ENCODE measurements at regions not wholly inside any gene's neighbourhood (a gene's known extent, or its start where the extent isn't known, plus 50 kb on each side); places are given as distances from the start of the nearest gene placed in this dataset.

DNA sequence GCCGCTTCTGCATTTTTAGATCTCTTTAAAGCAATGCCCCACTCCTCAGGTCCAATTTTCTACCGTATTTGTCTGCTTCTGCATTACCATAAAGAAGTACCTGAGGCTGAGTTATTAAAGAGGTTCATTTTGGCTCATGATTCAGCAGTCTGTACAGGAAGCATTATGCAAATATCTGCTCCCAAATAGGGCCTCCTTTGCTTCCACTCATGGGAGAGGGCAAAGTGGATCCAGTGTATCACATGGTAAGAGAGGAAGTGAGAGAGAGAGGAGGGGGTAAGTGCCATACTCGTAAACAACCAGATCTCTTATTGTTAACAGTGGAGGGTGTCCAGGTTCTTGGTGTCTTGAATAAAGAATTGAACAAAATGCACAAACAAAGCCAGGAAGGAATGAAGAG, 316.1 kb upstream of the SEL1L start:
- no peak for DNase-seq
- intact Hi-C loops (cut with DNase I): no loop called here
- ATAC-seq (ENCODE audit: low FRiP score): no peak
- Histone ChIP-seq H3K9me3 (ENCODE audit: control insufficient read depth, low read length) (peaks cover 7% of the 10 kb centered on the region), H3K4me1 (ENCODE audit: control insufficient read depth in 1 of 2, insufficient read depth in 2 of 2, low read length in 2 of 2) (no peaks in the 10 kb centered on the region), H3K27ac (ENCODE audit: low read depth in 1 of 2, low read length in 2 of 2) (no peak overlapping the region), H3K36me3 (ENCODE audit: control insufficient read depth in 1 of 2, insufficient read depth in 2 of 2, low read length in 1 of 2) (no peaks in the 10 kb centered on the region), H3K27me3 (ENCODE audit: control insufficient read depth in 1 of 2, insufficient read depth in 2 of 2, low read length in 1 of 2) (no peaks in the 10 kb centered on the region), H3K4me3 (ENCODE audit: low read length in 2 of 2) (no peak overlapping the region)
- WGBS, 2 donors: 80 to 85% methylated on average over 3 of the region's 3 CpGs

- DNase-seq (no peak), ATAC-seq (ENCODE audit: low FRiP score) (no peak)
- intact Hi-C loops (cut with DNase I): no loop called here
- no peaks in the 10 kb centered on the region for H3K36me3 ChIP-seq (ENCODE audit: control insufficient read depth in 1 of 2, insufficient read depth in 2 of 2, low read length in 1 of 2)
- WGBS, 2 donors: 79 to 88% methylated on average over 2 of the region's 2 CpGs
- H3K9me3 ChIP-seq (ENCODE audit: control insufficient read depth, low read length): peaks cover 6% of the 10 kb centered on the region
- no peak overlapping the region for H3K4me3 ChIP-seq (ENCODE audit: low read length in 2 of 2)
- no peak overlapping the region for H3K27ac ChIP-seq (ENCODE audit: low read depth in 1 of 2, low read length in 2 of 2)
- no peaks in the 10 kb centered on the region for H3K4me1 ChIP-seq (ENCODE audit: control insufficient read depth in 1 of 2, insufficient read depth in 2 of 2, low read length in 2 of 2)
- H3K27me3 ChIP-seq (ENCODE audit: control insufficient read depth in 1 of 2, insufficient read depth in 2 of 2, low read length in 1 of 2): no peaks in the 10 kb centered on the region
These were observed 321.4 kb upstream of the SEL1L start for GRCh38 chr14:81855007-81855406.

- intact Hi-C loops (cut with DNase I): no loop called here
- no peak overlapping the region for H3K4me3 ChIP-seq (ENCODE audit: low read length in 2 of 2)
- H3K9me3 ChIP-seq (ENCODE audit: control insufficient read depth, low read length): peaks cover 6% of the 10 kb centered on the region
- no peaks in the 10 kb centered on the region for H3K4me1 ChIP-seq (ENCODE audit: control insufficient read depth in 1 of 2, insufficient read depth in 2 of 2, low read length in 2 of 2)
- no peak overlapping the region for H3K27ac ChIP-seq (ENCODE audit: low read depth in 1 of 2, low read length in 2 of 2)
- DNase-seq (no peak), ATAC-seq (ENCODE audit: low FRiP score) (no peak)
- no peaks in the 10 kb centered on the region for H3K27me3 ChIP-seq (ENCODE audit: control insufficient read depth in 1 of 2, insufficient read depth in 2 of 2, low read length in 1 of 2)
- H3K36me3 ChIP-seq (ENCODE audit: control insufficient read depth in 1 of 2, insufficient read depth in 2 of 2, low read length in 1 of 2): no peaks in the 10 kb centered on the region
- WGBS, 2 donors: 46 to 57% methylated on average over 2 of the region's 2 CpGs
These were observed 325.4 kb upstream of the SEL1L start for GRCh38 chr14:81859046-81859445.

DNA sequence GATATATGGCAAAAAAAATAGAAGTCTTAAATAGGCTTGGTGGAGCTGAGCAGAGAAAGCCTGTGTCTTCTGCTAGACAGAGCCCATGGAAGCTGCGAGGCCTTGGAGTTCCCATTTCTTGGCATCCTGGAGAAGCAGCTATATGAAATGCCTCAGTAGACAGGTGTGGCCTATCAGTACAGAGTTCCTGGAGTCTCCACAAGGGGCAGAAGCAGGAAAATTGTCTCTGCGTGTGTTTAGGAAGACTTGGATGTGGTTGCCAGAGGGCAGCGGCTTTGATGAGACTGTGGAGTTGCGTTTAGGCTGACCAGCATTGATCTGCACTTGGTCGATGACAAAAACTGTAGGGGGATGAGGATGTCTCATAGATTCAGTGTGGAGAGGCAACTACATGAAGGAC, 334.5 kb upstream of the SEL1L start:
- DNase-seq (no peak), ATAC-seq (ENCODE audit: low FRiP score) (no peak)
- H3K27me3 ChIP-seq (ENCODE audit: control insufficient read depth in 1 of 2, insufficient read depth in 2 of 2, low read length in 1 of 2): no peaks in the 10 kb centered on the region
- no peaks in the 10 kb centered on the region for H3K36me3 ChIP-seq (ENCODE audit: control insufficient read depth in 1 of 2, insufficient read depth in 2 of 2, low read length in 1 of 2)
- intact Hi-C loops (cut with DNase I): no loop called here
- 84 to 90% methylated on average over 5 of the region's 5 CpGs for WGBS, 2 donors
- H3K4me3 ChIP-seq (ENCODE audit: low read length in 2 of 2): no peak overlapping the region
- H3K9me3 ChIP-seq (ENCODE audit: control insufficient read depth, low read length): no peaks in the 10 kb centered on the region
- H3K4me1 ChIP-seq (ENCODE audit: control insufficient read depth in 1 of 2, insufficient read depth in 2 of 2, low read length in 2 of 2): no peaks in the 10 kb centered on the region
- H3K27ac ChIP-seq (ENCODE audit: low read depth in 1 of 2, low read length in 2 of 2): no peak overlapping the region

GRCh38 chr14:81871706-81872105, 338.1 kb upstream of the SEL1L start:
- H3K9me3 ChIP-seq (ENCODE audit: control insufficient read depth, low read length): peaks cover 2% of the 10 kb centered on the region
- WGBS, 2 donors: 85 to 91% methylated on average over 2 of the region's 2 CpGs

DNA sequence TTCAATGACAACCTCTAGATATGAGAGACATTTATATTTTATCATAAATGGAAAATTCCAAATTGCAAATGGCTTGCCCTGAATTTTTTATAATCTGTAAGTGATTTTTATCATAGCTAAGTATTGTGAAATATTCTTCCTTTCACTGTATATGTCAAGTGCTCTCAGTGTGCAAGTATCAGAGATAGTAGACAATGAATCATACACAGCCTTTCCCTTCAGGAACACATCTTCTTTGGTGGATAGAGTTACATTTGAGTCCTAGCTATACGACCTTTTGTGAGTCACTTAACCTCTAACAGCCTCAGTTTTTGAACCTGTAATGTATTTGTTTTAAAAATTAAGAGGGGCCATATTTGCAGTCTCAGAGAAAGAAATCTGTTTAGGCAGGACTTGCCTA, 350.7 kb upstream of the SEL1L start:
- intact Hi-C loops (cut with DNase I): no loop called here
- Histone ChIP-seq H3K4me3 (ENCODE audit: low read length in 2 of 2) (no peak overlapping the region), H3K36me3 (ENCODE audit: control insufficient read depth in 1 of 2, insufficient read depth in 2 of 2, low read length in 1 of 2) (no peaks in the 10 kb centered on the region), H3K27ac (ENCODE audit: low read depth in 1 of 2, low read length in 2 of 2) (no peak overlapping the region), H3K4me1 (ENCODE audit: control insufficient read depth in 1 of 2, insufficient read depth in 2 of 2, low read length in 2 of 2) (no peaks in the 10 kb centered on the region), H3K9me3 (ENCODE audit: control insufficient read depth, low read length) (no peaks in the 10 kb centered on the region), H3K27me3 (ENCODE audit: control insufficient read depth in 1 of 2, insufficient read depth in 2 of 2, low read length in 1 of 2) (no peaks in the 10 kb centered on the region)
- 41 to 53% methylated on average over 1 of the region's 1 CpG for WGBS, 2 donors
- no peak for ATAC-seq (ENCODE audit: low FRiP score)
- DNase-seq: no peak

More at GRCh38 chr14:81871706-81872105, 338.1 kb upstream of the SEL1L start:
- H3K4me3 ChIP-seq (ENCODE audit: low read length in 2 of 2): no peak overlapping the region
- no peak for ATAC-seq (ENCODE audit: low FRiP score)
- H3K27me3 ChIP-seq (ENCODE audit: control insufficient read depth in 1 of 2, insufficient read depth in 2 of 2, low read length in 1 of 2): no peaks in the 10 kb centered on the region
- DNase-seq: no peak
- H3K36me3 ChIP-seq (ENCODE audit: control insufficient read depth in 1 of 2, insufficient read depth in 2 of 2, low read length in 1 of 2): no peaks in the 10 kb centered on the region
- intact Hi-C loops (cut with DNase I): no loop called here
- H3K27ac ChIP-seq (ENCODE audit: low read depth in 1 of 2, low read length in 2 of 2): no peak overlapping the region
- H3K4me1 ChIP-seq (ENCODE audit: control insufficient read depth in 1 of 2, insufficient read depth in 2 of 2, low read length in 2 of 2): no peaks in the 10 kb centered on the region

- DNase-seq (no peak), ATAC-seq (ENCODE audit: low FRiP score) (no peak)
- Histone ChIP-seq H3K9me3 (ENCODE audit: control insufficient read depth, low read length) (no peaks in the 10 kb centered on the region), H3K4me1 (ENCODE audit: control insufficient read depth in 1 of 2, insufficient read depth in 2 of 2, low read length in 2 of 2) (no peaks in the 10 kb centered on the region), H3K27me3 (ENCODE audit: control insufficient read depth in 1 of 2, insufficient read depth in 2 of 2, low read length in 1 of 2) (no peaks in the 10 kb centered on the region), H3K36me3 (ENCODE audit: control insufficient read depth in 1 of 2, insufficient read depth in 2 of 2, low read length in 1 of 2) (no peaks in the 10 kb centered on the region), H3K4me3 (ENCODE audit: low read length in 2 of 2) (no peak overlapping the region), H3K27ac (ENCODE audit: low read depth in 1 of 2, low read length in 2 of 2) (no peak overlapping the region)
- intact Hi-C loops (cut with DNase I): no loop called here
- 87 to 94% methylated on average over 2 of the region's 2 CpGs for WGBS, 2 donors
These were observed 352.9 kb upstream of the SEL1L start for GRCh38 chr14:81886588-81886987.

GRCh38 chr14:81889529-81889928, 355.9 kb upstream of the SEL1L start:
- intact Hi-C loops (cut with DNase I): no loop called here
- H3K36me3 ChIP-seq (ENCODE audit: control insufficient read depth in 1 of 2, insufficient read depth in 2 of 2, low read length in 1 of 2): no peaks in the 10 kb centered on the region
- 65 to 67% methylated on average over 2 of the region's 2 CpGs for WGBS, 2 donors
- DNase-seq: no peak
- H3K4me1 ChIP-seq (ENCODE audit: control insufficient read depth in 1 of 2, insufficient read depth in 2 of 2, low read length in 2 of 2): no peaks in the 10 kb centered on the region
- H3K4me3 ChIP-seq (ENCODE audit: low read length in 2 of 2): no peak overlapping the region
- H3K27me3 ChIP-seq (ENCODE audit: control insufficient read depth in 1 of 2, insufficient read depth in 2 of 2, low read length in 1 of 2): no peaks in the 10 kb centered on the region
- peak; percentile 19 for ATAC-seq (ENCODE audit: low FRiP score)
- H3K9me3 ChIP-seq (ENCODE audit: control insufficient read depth, low read length): no peaks in the 10 kb centered on the region
- H3K27ac ChIP-seq (ENCODE audit: low read depth in 1 of 2, low read length in 2 of 2): no peak overlapping the region

- intact Hi-C loops (cut with DNase I): no loop called here
- Histone ChIP-seq H3K27me3 (ENCODE audit: control insufficient read depth in 1 of 2, insufficient read depth in 2 of 2, low read length in 1 of 2) (no peaks in the 10 kb centered on the region), H3K9me3 (ENCODE audit: control insufficient read depth, low read length) (no peaks in the 10 kb centered on the region), H3K4me3 (ENCODE audit: low read length in 2 of 2) (no peak overlapping the region), H3K4me1 (ENCODE audit: control insufficient read depth in 1 of 2, insufficient read depth in 2 of 2, low read length in 2 of 2) (no peaks in the 10 kb centered on the region), H3K36me3 (ENCODE audit: control insufficient read depth in 1 of 2, insufficient read depth in 2 of 2, low read length in 1 of 2) (no peaks in the 10 kb centered on the region), H3K27ac (ENCODE audit: low read depth in 1 of 2, low read length in 2 of 2) (no peak overlapping the region)
- WGBS, 2 donors: 13 to 16% methylated on average over 1 of the region's 1 CpG
- peak; percentile 44 for ATAC-seq (ENCODE audit: low FRiP score)
- DNase-seq: no peak
These were observed 356.4 kb upstream of the SEL1L start for GRCh38 chr14:81890020-81890419.

Measured in aorta (tissue), 5 donors.